Endodermal cell (in vitro differentiated cells): ENCODE measurements at regions not wholly inside any gene's neighbourhood (a gene's known extent, or its start where the extent isn't known, plus 50 kb on each side); places are given as distances from the start of the nearest gene placed in this dataset.

ENCODE experiments used
- DNase-seq: peaks from one replicate; pipeline ENCODE4 v3.0.0-alpha.2; 2017
- H3K27ac ChIP-seq: 2 replicates; pipeline ENCODE4 v1.5.1; 2013; ENCODE audit warnings: mild to moderate bottlenecking, low read depth, low read length, moderate library complexity
- H3K27me3 ChIP-seq: 2 replicates; pipeline ENCODE4 v1.6.1; 2013; ENCODE audit warnings: mild to moderate bottlenecking, low read length, moderate library complexity; ENCODE audit not compliant: insufficient read depth, control insufficient read depth, poor library complexity, severe bottlenecking
- H3K36me3 ChIP-seq: 2 replicates; pipeline ENCODE4 v1.7.0; 2013; ENCODE audit warnings: mild to moderate bottlenecking, low read length, moderate library complexity; ENCODE audit not compliant: control insufficient read depth, insufficient read depth
- H3K4me1 ChIP-seq: one replicate; pipeline ENCODE4 v1.7.0; 2013; ENCODE audit warnings: low read length; ENCODE audit not compliant: control insufficient read depth, insufficient read depth
- H3K4me3 ChIP-seq: 2 replicates; pipeline ENCODE4 v1.5.1; 2013; ENCODE audit warnings: mild to moderate bottlenecking, low read length, moderate library complexity
- H3K9ac ChIP-seq: 2 replicates; pipeline ENCODE4 v1.6.1; 2013; ENCODE audit warnings: mild to moderate bottlenecking, low read length, moderate library complexity; ENCODE audit not compliant: poor library complexity, severe bottlenecking; ENCODE audit errors: extremely low read depth
- H3K9me3 ChIP-seq: 2 replicates; pipeline ENCODE4 v1.6.1; 2013; ENCODE audit warnings: mild to moderate bottlenecking, low read length, moderate library complexity; ENCODE audit not compliant: control insufficient read depth
- H3K27ac Mint-ChIP-seq: 2 replicates; pipeline ENCODE4 v1.8.0; 2020; ENCODE audit warnings: mixed read lengths
- H3K27me3 Mint-ChIP-seq: 2 replicates; pipeline ENCODE4 v1.8.0; 2021; ENCODE audit warnings: mild to moderate bottlenecking, mixed read lengths; ENCODE audit not compliant: insufficient read depth
- H3K36me3 Mint-ChIP-seq: 2 replicates; pipeline ENCODE4 v1.8.0; 2020; ENCODE audit warnings: low read depth, mixed read lengths
- H3K4me1 Mint-ChIP-seq: 2 replicates; pipeline ENCODE4 v1.8.0; 2020; ENCODE audit warnings: mixed read lengths
- H3K4me3 Mint-ChIP-seq: 2 replicates; pipeline ENCODE4 v1.8.0; 2020; ENCODE audit warnings: mild to moderate bottlenecking, moderate library complexity, mixed read lengths
- H3K9me3 Mint-ChIP-seq: 2 replicates; pipeline ENCODE4 v1.8.0; 2020; ENCODE audit warnings: mild to moderate bottlenecking, mixed read lengths
- CTCF ChIP-seq: fragments of 200-600 bp; sonication (generic); conservative IDR thresholded peaks from 2 replicates; pipeline ENCODE4 v1.5.0; 2021; ENCODE audit warnings: antibody characterized with exemption, mild to moderate bottlenecking
- WGBS, 2 experiments: methylation state at CpG; one replicate each; pipeline versions ENCODE4 v1.1.5 to v1.1.7; 2013; ENCODE audit warnings: missing lambda C conversion rate in 2 of 2, mixed read lengths in 1 of 2; ENCODE audit not compliant: insufficient coverage in 1 of 2, insufficient read length in 1 of 2; 5-methylcytosine and 5-hydroxymethylcytosine counted together

- peak; percentile 84 for DNase-seq
- peak overlapping the region; percentile 68 for H3K4me3 Mint-ChIP-seq
- no peak overlapping the region for H3K9ac ChIP-seq
- H3K27ac ChIP-seq, result no peak overlapping the region
- no peaks in the 10 kb centered on the region for H3K36me3 ChIP-seq
- no peaks in the 10 kb centered on the region for H3K4me1 ChIP-seq
- no peak overlapping the region for H3K4me3 ChIP-seq
- TF ChIP-seq CTCF, result no peak
- H3K27me3 Mint-ChIP-seq, result no peaks in the 10 kb centered on the region
- no peaks in the 10 kb centered on the region for H3K9me3 ChIP-seq
- H3K27me3 ChIP-seq, result no peaks in the 10 kb centered on the region
- WGBS, 2 experiments, result 93 to 95% methylated on average over 25 to 36 of the region's 36 CpGs
- H3K9me3 Mint-ChIP-seq, result no peaks in the 10 kb centered on the region
- H3K27ac Mint-ChIP-seq, result peak overlapping the region; percentile 83
- H3K4me1 Mint-ChIP-seq, result peaks cover 4% of the 10 kb centered on the region
- H3K36me3 Mint-ChIP-seq, result no peaks in the 10 kb centered on the region
Measured at GRCh38 chr22:49052023-49052538, 775.6 kb downstream of the BRD1 start.

GRCh38 chr22:49051491-49052022, 776.1 kb downstream of the BRD1 start:
- no peak overlapping the region for H3K27ac ChIP-seq
- DNase-seq, result no peak
- H3K4me3 Mint-ChIP-seq, result peak overlapping the region; percentile 68
- no peaks in the 10 kb centered on the region for H3K9me3 ChIP-seq
- H3K27ac Mint-ChIP-seq, result no peak overlapping the region
- no peak overlapping the region for H3K4me3 ChIP-seq
- no peaks in the 10 kb centered on the region for H3K9me3 Mint-ChIP-seq
- H3K9ac ChIP-seq, result no peak overlapping the region
- H3K27me3 Mint-ChIP-seq, result no peaks in the 10 kb centered on the region
- H3K4me1 Mint-ChIP-seq, result peaks cover 4% of the 10 kb centered on the region
- TF ChIP-seq CTCF, result no peak
- H3K36me3 Mint-ChIP-seq, result no peaks in the 10 kb centered on the region
- 94 to 97% methylated on average over 25 to 31 of the region's 31 CpGs for WGBS, 2 experiments
- H3K36me3 ChIP-seq, result no peaks in the 10 kb centered on the region
- no peaks in the 10 kb centered on the region for H3K4me1 ChIP-seq
- no peaks in the 10 kb centered on the region for H3K27me3 ChIP-seq

GRCh38 chr22:49049691-49050090, 778.0 kb downstream of the BRD1 start:
- 92 to 94% methylated on average over 10 to 12 of the region's 12 CpGs for WGBS, 2 experiments
- TF ChIP-seq CTCF, result no peak
- Histone ChIP-seq H3K27me3 (no peaks in the 10 kb centered on the region), H3K4me1 (no peaks in the 10 kb centered on the region), H3K9ac (no peak overlapping the region), H3K9me3 (no peaks in the 10 kb centered on the region), H3K36me3 (no peaks in the 10 kb centered on the region), H3K4me3 (no peak overlapping the region), H3K27ac (no peak overlapping the region)
- Mint-ChIP-seq H3K4me1 (peaks cover 4% of the 10 kb centered on the region), H3K9me3 (no peaks in the 10 kb centered on the region), H3K4me3 (no peak overlapping the region), H3K27ac (no peak overlapping the region), H3K36me3 (no peaks in the 10 kb centered on the region), H3K27me3 (no peaks in the 10 kb centered on the region)
- no peak for DNase-seq
